Aorta (tissue), 5 donors: ENCODE measurements at regions not wholly inside any gene's neighbourhood (a gene's known extent, or its start where the extent isn't known, plus 50 kb on each side); places are given as distances from the start of the nearest gene placed in this dataset.

ENCODE experiments used
- ATAC-seq: fragments of 200-7000 bp; cut with Tn5 transposase; one replicate; pipeline ENCODE4 v1.9.1; 2022; ENCODE audit warnings: moderate library complexity; ENCODE audit not compliant: low FRiP score
- DNase-seq, 2 donors: peaks; one replicate each; pipeline ENCODE4 v3.0.0-alpha.2; 2020
- H3K27ac ChIP-seq, 2 donors: one replicate each; pipeline ENCODE4 v1.5.1; 2013; ENCODE audit warnings: low read length in 2 of 2, mild to moderate bottlenecking in 2 of 2, moderate library complexity in 2 of 2, control low read depth in 1 of 2, inconsistent platforms in 1 of 2, low read depth in 1 of 2
- H3K27me3 ChIP-seq, 2 donors: one replicate each; pipeline ENCODE4 v1.6.1; 2013; ENCODE audit warnings: control low read depth in 1 of 2, low read length in 1 of 2, mild to moderate bottlenecking in 1 of 2, moderate library complexity in 1 of 2; ENCODE audit not compliant: insufficient read depth in 2 of 2, control insufficient read depth in 1 of 2
- H3K36me3 ChIP-seq, 2 donors: one replicate each; pipeline ENCODE4 v1.6.1; 2013; ENCODE audit warnings: control low read depth in 1 of 2, low read length in 1 of 2, mild to moderate bottlenecking in 1 of 2; ENCODE audit not compliant: insufficient read depth in 2 of 2, control insufficient read depth in 1 of 2
- H3K4me1 ChIP-seq, 2 donors: one replicate each; pipeline ENCODE4 v1.6.1; 2013; ENCODE audit warnings: low read length in 2 of 2, control low read depth in 1 of 2, mild to moderate bottlenecking in 1 of 2, moderate library complexity in 1 of 2; ENCODE audit not compliant: insufficient read depth in 2 of 2, control insufficient read depth in 1 of 2
- H3K4me3 ChIP-seq, 2 donors: one replicate each; pipeline ENCODE4 v1.5.1; 2013; ENCODE audit warnings: low read length in 2 of 2, control low read depth in 1 of 2, mild to moderate bottlenecking in 1 of 2
- H3K9me3 ChIP-seq: one replicate; pipeline ENCODE4 v1.6.1; 2013; ENCODE audit warnings: mild to moderate bottlenecking, low read length; ENCODE audit not compliant: control insufficient read depth
- WGBS, 2 donors: extraction: QIAGEN DNeasy Blood & Tissue Kit; methylation state at CpG; one replicate each; pipeline ENCODE4 v1.1.7; 2013; 5-methylcytosine and 5-hydroxymethylcytosine counted together
- intact Hi-C, 2 donors: fragments of 100-400 bp; cut with DNase I; formaldehyde crosslinking; loops; one replicate each; pipeline versions ENCODE4 v1.14.2 to v1.15.0; 2022
- donor health status: healthy with polysubstance abuse.
- donor health status: Bipolar disorder and iron deficiency.
- donor health status: DM: no; HTN: no; CAD: no.
- donor health status: DM: no; HTN: no; CAD: no.
- donor health status: DM: yes; HTN: yes; CAD: no.

GRCh38 chr13:33340631-33341030 lies 55.1 kb upstream of the STARD13 start:
- H3K4me1 ChIP-seq, result no peaks in the 10 kb centered on the region
- ATAC-seq (no peak), DNase-seq (no peak)
- H3K9me3 ChIP-seq, result no peaks in the 10 kb centered on the region
- no peaks in the 10 kb centered on the region for H3K27me3 ChIP-seq
- H3K4me3 ChIP-seq, result no peak overlapping the region
- H3K36me3 ChIP-seq, result no peaks in the 10 kb centered on the region
- WGBS, 2 donors, result 60 to 71% methylated on average over 1 of the region's 1 CpG
- no peak overlapping the region for H3K27ac ChIP-seq
- intact Hi-C loops, result loop anchor here (10.0 kb wide), 2 partner anchors 106 to 184 kb away; no protein-coding TSS in a partner anchor

DNA sequence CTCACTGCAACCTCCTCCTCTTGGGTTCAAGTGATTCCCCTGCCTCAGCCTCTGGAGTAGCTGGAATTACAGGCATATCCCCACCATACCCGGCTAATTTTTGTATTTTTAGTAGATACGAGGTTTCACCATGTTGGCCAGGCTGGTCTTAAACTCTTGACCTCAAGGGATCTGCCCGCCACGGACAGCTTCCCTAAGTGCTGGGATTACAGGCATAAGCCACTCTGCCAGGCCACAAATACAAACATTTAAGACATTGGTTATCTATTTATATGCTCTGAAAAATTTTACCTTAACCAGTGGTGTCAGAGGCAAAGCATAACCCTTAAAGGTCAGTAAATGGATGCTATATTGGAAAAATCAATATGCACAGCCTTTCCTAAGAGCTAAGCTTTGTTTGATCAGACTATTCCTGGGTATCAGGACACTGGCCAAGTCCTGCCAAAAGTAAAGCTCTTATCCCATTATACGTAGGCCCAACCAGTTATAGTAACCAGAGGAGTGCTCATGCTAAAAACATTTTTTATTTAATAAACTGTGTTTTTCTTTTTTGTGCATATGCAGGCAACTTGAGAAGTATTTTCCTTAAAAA lies 56.4 kb upstream of the STARD13 start:
- Histone ChIP-seq H3K27ac (no peak overlapping the region), H3K27me3 (no peaks in the 10 kb centered on the region), H3K4me1 (no peaks in the 10 kb centered on the region), H3K36me3 (no peaks in the 10 kb centered on the region), H3K4me3 (no peak overlapping the region), H3K9me3 (no peaks in the 10 kb centered on the region)
- 75 to 76% methylated on average over 5 of the region's 5 CpGs for WGBS, 2 donors
- ATAC-seq, result no peak
- intact Hi-C loops, result loop anchor here (10.0 kb wide), 2 partner anchors 107 to 183 kb away; no protein-coding TSS in a partner anchor
- DNase-seq, result no peak

- no peaks in the 10 kb centered on the region for H3K4me1 ChIP-seq
- no peak for DNase-seq
- H3K36me3 ChIP-seq, result no peaks in the 10 kb centered on the region
Measured at GRCh38 chr13:33345842-33346241, 60.3 kb upstream of the STARD13 start.

DNA sequence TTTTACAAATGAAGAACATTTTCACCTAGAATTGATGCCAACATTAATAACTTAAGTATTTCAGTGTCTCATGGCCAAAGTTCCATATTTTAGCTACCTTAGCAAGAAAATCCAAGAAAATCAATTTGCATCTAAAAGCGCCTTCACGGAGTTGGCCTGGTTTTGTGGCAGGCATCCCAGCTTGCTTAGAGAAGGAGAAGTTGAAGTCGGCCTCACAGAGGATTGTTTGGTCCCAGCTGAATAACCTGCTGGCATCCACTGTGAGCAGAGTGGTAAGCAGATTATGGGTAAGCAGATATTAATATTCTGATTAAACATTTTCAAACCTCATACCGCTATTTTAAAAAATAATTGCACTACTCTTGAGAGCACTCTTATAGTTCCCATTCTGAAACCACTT lies 62.3 kb upstream of the STARD13 start:
- intact Hi-C loops, result loop anchor here (10.0 kb wide), 2 partner anchors 113 to 177 kb away; no protein-coding TSS in a partner anchor
- Histone ChIP-seq H3K36me3 (no peaks in the 10 kb centered on the region), H3K9me3 (no peaks in the 10 kb centered on the region), H3K4me3 (no peak overlapping the region), H3K27me3 (no peaks in the 10 kb centered on the region), H3K4me1 (no peaks in the 10 kb centered on the region), H3K27ac (peak overlapping the region in 1 of 2 donors; percentile 32)
- DNase-seq, result peak in 1 of 2 donors; percentile 50
- 4 to 8% methylated on average over 4 of the region's 4 CpGs for WGBS, 2 donors
- no peak for ATAC-seq

More at GRCh38 chr13:33345842-33346241, 60.3 kb upstream of the STARD13 start:
- no peak overlapping the region for H3K4me3 ChIP-seq
- no peak for ATAC-seq
- H3K27ac ChIP-seq, result no peak overlapping the region
- intact Hi-C loops, result loop anchor here (10.0 kb wide), 2 partner anchors 111 to 179 kb away; no protein-coding TSS in a partner anchor
- no peaks in the 10 kb centered on the region for H3K27me3 ChIP-seq
- WGBS, 2 donors, result 86 to 90% methylated on average over 2 of the region's 2 CpGs
- no peaks in the 10 kb centered on the region for H3K9me3 ChIP-seq

DNA sequence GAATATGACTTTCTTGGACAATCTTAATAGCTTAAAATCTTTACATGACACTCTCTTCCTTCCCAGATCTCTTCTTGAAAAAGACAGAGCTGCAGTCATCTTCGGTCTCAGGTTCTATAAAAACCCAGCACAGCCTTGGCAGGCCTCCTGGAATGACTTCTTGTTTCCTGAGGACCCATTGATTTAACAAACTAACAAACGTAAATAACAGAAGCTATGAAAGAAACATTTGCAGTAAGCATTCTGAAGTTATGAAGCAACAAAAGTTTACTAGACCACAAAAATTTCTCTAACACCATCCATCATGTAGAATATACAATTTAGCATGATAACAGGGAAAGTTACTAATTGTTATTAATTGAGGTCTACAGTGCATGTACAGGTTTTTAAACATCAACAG lies 62.8 kb upstream of the STARD13 start:
- intact Hi-C loops, result loop anchor here (10.0 kb wide), 2 partner anchors 114 to 176 kb away; no protein-coding TSS in a partner anchor
- no peaks in the 10 kb centered on the region for H3K27me3 ChIP-seq
- no peak for DNase-seq
- no peak for ATAC-seq
- no peaks in the 10 kb centered on the region for H3K9me3 ChIP-seq
- H3K36me3 ChIP-seq, result no peaks in the 10 kb centered on the region
- H3K4me3 ChIP-seq, result no peak overlapping the region
- 15 to 22% methylated on average over 2 of the region's 2 CpGs for WGBS, 2 donors
- H3K27ac ChIP-seq, result peak overlapping the region in 1 of 2 donors; percentile 49
- H3K4me1 ChIP-seq, result no peaks in the 10 kb centered on the region

DNA sequence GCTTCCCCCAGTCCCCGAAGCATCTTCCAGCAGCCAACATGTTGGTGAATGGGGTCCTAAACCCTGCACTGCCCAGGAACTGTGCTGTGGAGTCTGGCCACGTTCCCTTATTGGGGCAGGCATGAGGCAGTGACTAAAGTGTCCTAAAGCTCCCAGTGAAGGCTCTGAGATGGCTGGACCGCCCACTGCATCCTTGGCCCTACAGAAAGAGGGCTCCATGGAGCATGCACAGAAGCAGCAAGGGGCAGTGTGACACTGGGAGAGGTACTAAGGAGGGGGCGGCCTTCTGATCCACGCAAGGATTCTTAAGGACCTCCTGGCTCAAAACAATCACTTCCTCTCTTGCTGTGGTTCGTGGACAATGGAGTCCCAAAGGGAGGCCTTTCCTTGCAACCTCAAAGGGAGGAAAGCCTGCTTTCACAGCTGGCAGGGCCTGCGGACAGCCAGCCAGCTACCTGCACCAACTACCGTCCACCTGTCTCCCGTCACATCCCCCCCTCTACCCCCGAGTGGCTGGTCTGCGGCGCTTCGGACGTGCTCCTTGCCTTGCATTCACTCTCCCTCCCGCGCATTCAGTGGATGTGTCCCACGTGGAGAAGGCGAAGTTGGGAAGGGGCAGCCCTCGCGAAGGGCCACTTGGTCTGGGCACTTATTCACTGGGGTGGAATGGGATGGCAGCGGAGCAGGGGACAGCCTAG lies 63.9 kb upstream of the STARD13 start:
- DNase-seq (peak; percentile 61 to 76), ATAC-seq (no peak)
- intact Hi-C loops, result loop anchor here (10.0 kb wide), 2 partner anchors 115 to 175 kb away; no protein-coding TSS in a partner anchor
- Histone ChIP-seq H3K27ac (no peak overlapping the region), H3K4me3 (peak overlapping the region; percentile 74 to 84), H3K36me3 (no peaks in the 10 kb centered on the region), H3K4me1 (no peaks in the 10 kb centered on the region), H3K27me3 (no peaks in the 10 kb centered on the region), H3K9me3 (no peaks in the 10 kb centered on the region)
- WGBS, 2 donors, result 24 to 28% methylated on average over 21 of the region's 21 CpGs

- DNase-seq, result peak; percentile 81 to 89
- intact Hi-C loops, result loop anchor here (10.0 kb wide), 4 partner anchors 65 to 195 kb away; partner anchors contain the start of gene STARD13 (in 1 of the 2)
Measured at GRCh38 chr13:33349986-33350826, 64.7 kb upstream of the STARD13 start.

DNA sequence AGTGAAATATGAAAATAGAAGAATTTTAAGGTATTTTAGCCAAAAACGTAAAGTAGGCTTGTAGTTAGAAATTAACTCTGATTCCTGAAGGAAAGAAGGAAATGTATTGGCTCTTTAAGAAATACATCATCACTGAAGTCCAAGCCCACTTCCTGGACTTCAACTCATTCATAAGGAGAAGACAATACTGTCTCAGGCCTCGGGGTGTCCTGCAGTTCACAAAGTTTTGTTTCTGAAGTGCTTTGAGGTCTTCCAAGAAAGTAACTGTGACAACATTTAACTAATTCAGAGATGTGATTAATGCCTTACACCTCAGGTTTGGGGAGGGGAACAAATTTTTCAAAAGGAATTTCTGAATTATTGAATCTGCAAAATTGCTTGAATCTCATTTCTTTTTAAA lies 65.8 kb upstream of the STARD13 start:
- Histone ChIP-seq H3K27ac (no peak overlapping the region), H3K27me3 (no peaks in the 10 kb centered on the region), H3K4me3 (no peak overlapping the region), H3K36me3 (no peaks in the 10 kb centered on the region), H3K9me3 (no peaks in the 10 kb centered on the region), H3K4me1 (no peaks in the 10 kb centered on the region)
- intact Hi-C loops, result loop anchor here in 1 of 2 donors (10.0 kb wide), 2 partner anchors 67 to 193 kb away; partner anchors contain the start of gene STARD13
- WGBS, 2 donors, result 19% methylated on average over 2 of the region's 2 CpGs
- ATAC-seq (no peak), DNase-seq (no peak)

More at GRCh38 chr13:33349986-33350826, 64.7 kb upstream of the STARD13 start:
- Histone ChIP-seq H3K27me3 (no peaks in the 10 kb centered on the region), H3K4me1 (no peaks in the 10 kb centered on the region), H3K36me3 (no peaks in the 10 kb centered on the region), H3K4me3 (peak overlapping the region; percentile 74 to 84), H3K9me3 (no peaks in the 10 kb centered on the region), H3K27ac (peak overlapping the region; percentile 33 to 84)
- peak; percentile 85 for ATAC-seq
- WGBS, 2 donors, result 0 to 1% methylated on average over 71 to 84 of the region's 84 CpGs
